Naive thymus-derived CD4-positive, alpha-beta T cell (primary cell): ENCODE measurements at regions not wholly inside any gene's neighbourhood (a gene's known extent, or its start where the extent isn't known, plus 50 kb on each side); places are given as distances from the start of the nearest gene placed in this dataset.

Source experiments
- ATAC-seq: fragments of 150-1000 bp; cut with Tn5 transposase; 2 replicates; pipeline ENCODE4 v1.10.0; 2021; ENCODE audit warnings: mild to moderate bottlenecking, moderate library complexity
- CTCF ChIA-PET: fragments of 350-600 bp; sonication (Branson Sonifier 250); formaldehyde crosslinking; loops from one replicate; lab custom pipeline; 2021; ENCODE audit warnings: antibody characterized with exemption; lab: Charles Lee
- POLR2A ChIA-PET: fragments of 350-600 bp; sonication (Branson Sonifier 250); formaldehyde crosslinking; loops from one replicate; lab custom pipeline; 2021; ENCODE audit warnings: antibody characterized with exemption, inconsistent platforms; lab: Charles Lee
- DNase-seq, 9 donors: peaks; one replicate each; pipeline versions ENCODE4 v3.0.0 to v3.0.0-alpha.2; 2020 to 2022; ENCODE audit warnings: mixed read lengths in 1 of 9
- H3K27ac ChIP-seq: one replicate; pipeline ENCODE4 v1.7.0; 2013; ENCODE audit warnings: mild to moderate bottlenecking, low read depth, low read length, moderate library complexity
- H3K27me3 ChIP-seq, 2 donors: one replicate each; pipeline ENCODE4 v1.7.0; 2013; ENCODE audit warnings: low read length in 2 of 2, mild to moderate bottlenecking in 2 of 2, moderate library complexity in 2 of 2; ENCODE audit not compliant: control insufficient read depth in 2 of 2, insufficient read depth in 2 of 2
- H3K36me3 ChIP-seq, 3 experiments: 1 replicate in 2 of 3; 2 replicates in 1 of 3; pipeline ENCODE4 v1.7.0; 2013; ENCODE audit warnings: low read length in 3 of 3, mild to moderate bottlenecking in 3 of 3, moderate library complexity in 1 of 3; ENCODE audit not compliant: insufficient read depth in 3 of 3, control insufficient read depth in 2 of 3
- H3K4me1 ChIP-seq, 2 donors: one replicate each; pipeline ENCODE4 v1.7.0; 2013; ENCODE audit warnings: low read length in 2 of 2, mild to moderate bottlenecking in 2 of 2, moderate library complexity in 1 of 2; ENCODE audit not compliant: control insufficient read depth in 2 of 2, insufficient read depth in 2 of 2
- H3K4me3 ChIP-seq: 2 replicates; pipeline ENCODE4 v1.7.0; 2013; ENCODE audit warnings: mild to moderate bottlenecking, low read length
- H3K9me3 ChIP-seq, 3 experiments: 1 replicate in 2 of 3; 2 replicates in 1 of 3; pipeline ENCODE4 v1.7.0; 2013; ENCODE audit warnings: low read length in 3 of 3; ENCODE audit not compliant: control insufficient read depth in 2 of 3
- H3K27ac Mint-ChIP-seq, 9 donors: one replicate each; pipeline ENCODE4 v1.8.0; 2020 to 2022; ENCODE audit warnings: mixed read lengths in 9 of 9, mild to moderate bottlenecking in 8 of 9, moderate library complexity in 5 of 9, inconsistent platforms in 2 of 9
- H3K27me3 Mint-ChIP-seq, 5 donors: one replicate each; pipeline ENCODE4 v1.8.0; 2021 to 2022; ENCODE audit warnings: mixed read lengths in 5 of 5, mild to moderate bottlenecking in 1 of 5
- H3K36me3 Mint-ChIP-seq, 5 donors: one replicate each; pipeline ENCODE4 v1.8.0; 2020 to 2022; ENCODE audit warnings: mixed read lengths in 5 of 5, mild to moderate bottlenecking in 3 of 5, inconsistent platforms in 1 of 5
- H3K4me1 Mint-ChIP-seq, 7 donors: one replicate each; pipeline ENCODE4 v1.8.0; 2020 to 2022; ENCODE audit warnings: mixed read lengths in 7 of 7, mild to moderate bottlenecking in 3 of 7, inconsistent platforms in 1 of 7
- H3K4me3 Mint-ChIP-seq, 10 donors: one replicate each; pipeline ENCODE4 v1.8.0; 2020 to 2022; ENCODE audit warnings: mild to moderate bottlenecking in 10 of 10, mixed read lengths in 10 of 10, moderate library complexity in 6 of 10, inconsistent platforms in 2 of 10
- H3K9me3 Mint-ChIP-seq, 11 donors: one replicate each; pipeline ENCODE4 v1.8.0; 2020 to 2022; ENCODE audit warnings: mixed read lengths in 11 of 11, mild to moderate bottlenecking in 4 of 11, inconsistent platforms in 1 of 11, moderate library complexity in 1 of 11
- intact Hi-C, 2 donors: fragments of 100-400 bp; cut with micrococcal nuclease; formaldehyde crosslinking; loops; one replicate each; pipeline ENCODE4 v1.15.1; 2023

DNA sequence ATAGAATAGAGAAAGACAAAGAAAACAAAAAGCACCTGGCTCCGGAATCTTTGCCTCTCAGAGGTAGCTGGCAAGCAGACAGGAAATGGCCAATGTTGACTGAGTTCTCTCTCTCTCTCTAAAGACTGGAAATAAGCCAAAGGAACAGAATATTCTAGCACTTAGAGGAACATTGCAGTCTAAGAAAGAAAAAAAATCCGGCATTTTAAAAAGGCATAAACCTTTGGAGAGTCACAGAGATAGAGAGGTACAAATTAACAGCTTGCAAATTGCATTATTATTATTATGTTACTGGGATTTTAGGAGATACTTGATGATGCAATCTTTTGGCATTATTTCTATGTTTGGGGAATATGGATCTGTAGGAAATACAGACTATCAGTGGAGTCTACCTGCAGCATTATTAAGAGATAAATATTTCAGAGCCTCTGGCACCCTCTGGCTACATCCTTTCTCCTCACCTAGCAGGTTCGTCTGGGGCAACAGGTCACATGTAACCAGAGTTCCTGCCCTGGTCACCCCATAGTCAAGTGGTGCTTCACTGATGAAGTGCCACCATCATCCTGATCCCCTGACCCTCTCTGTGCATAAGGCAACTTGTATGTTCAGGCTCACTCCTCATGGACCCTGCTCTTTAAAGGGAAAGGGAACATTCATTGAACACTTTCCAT, 318.9 kb upstream of the ACVR2A start:
- Histone ChIP-seq H3K36me3 (no peaks in the 10 kb centered on the region), H3K4me3 (no peak overlapping the region), H3K27ac (no peak overlapping the region), H3K4me1 (peaks cover 0 to 8% of the 10 kb centered on the region in 2 donors), H3K27me3 (no peaks in the 10 kb centered on the region), H3K9me3 (no peaks in the 10 kb centered on the region)
- peak in 5 of 9 donors; percentile 5 to 31 (median 14) for DNase-seq
- Mint-ChIP-seq H3K36me3 (peaks cover 0 to 8% (median 0%) of the 10 kb centered on the region in 5 donors), H3K4me3 (peak overlapping the region in 7 of 10 donors; percentile 7 to 75 (median 30)), H3K27me3 (peaks cover 0 to 4% (median 0%) of the 10 kb centered on the region in 5 donors), H3K27ac (peak overlapping the region in 4 of 9 donors; percentile 8 to 62 (median 44)), H3K4me1 (peaks cover 9 to 39% (median 26%) of the 10 kb centered on the region in 7 donors), H3K9me3 (peaks cover 0 to 11% (median 2%) of the 10 kb centered on the region in 11 donors)
- ChIA-PET POLR2A (no interaction called here), CTCF (no interaction called here)
- intact Hi-C loops, result no loop called here
- ATAC-seq, result no peak

GRCh38 chr2:147524912-147525311, 319.9 kb upstream of the ACVR2A start:
- no peak for DNase-seq
- Histone ChIP-seq H3K27me3 (no peaks in the 10 kb centered on the region), H3K4me3 (no peak overlapping the region), H3K36me3 (no peaks in the 10 kb centered on the region), H3K9me3 (no peaks in the 10 kb centered on the region), H3K27ac (no peak overlapping the region), H3K4me1 (peaks cover 0 to 8% of the 10 kb centered on the region in 2 donors)
- Mint-ChIP-seq H3K9me3 (peaks cover 0 to 11% (median 3%) of the 10 kb centered on the region in 11 donors), H3K27ac (peak overlapping the region in 4 of 9 donors; percentile 3 to 62 (median 20)), H3K36me3 (peaks cover 0 to 8% (median 0%) of the 10 kb centered on the region in 5 donors), H3K4me1 (peaks cover 9 to 45% (median 26%) of the 10 kb centered on the region in 7 donors), H3K4me3 (no peak overlapping the region), H3K27me3 (peaks cover 0 to 4% (median 0%) of the 10 kb centered on the region in 5 donors)
- CTCF ChIA-PET, result no interaction called here
- POLR2A ChIA-PET, result no interaction called here
- no peak for ATAC-seq
- intact Hi-C loops, result no loop called here

GRCh38 chr2:147523415-147523814, 321.4 kb upstream of the ACVR2A start:
- peaks cover 0 to 8% of the 10 kb centered on the region in 2 donors for H3K4me1 ChIP-seq
- intact Hi-C loops, result no loop called here
- Mint-ChIP-seq H3K4me1 (peaks cover 9 to 45% (median 26%) of the 10 kb centered on the region in 7 donors), H3K27me3 (peaks cover 0 to 4% (median 0%) of the 10 kb centered on the region in 5 donors), H3K4me3 (no peak overlapping the region), H3K36me3 (peaks cover 0 to 13% (median 0%) of the 10 kb centered on the region in 5 donors), H3K9me3 (peaks cover 0 to 15% (median 3%) of the 10 kb centered on the region in 11 donors), H3K27ac (no peak overlapping the region)
- no peak overlapping the region for H3K27ac ChIP-seq
- H3K4me3 ChIP-seq, result no peak overlapping the region
- DNase-seq (no peak), ATAC-seq (no peak)
- no peaks in the 10 kb centered on the region for H3K27me3 ChIP-seq
- ChIA-PET CTCF (no interaction called here), POLR2A (no interaction called here)
- no peaks in the 10 kb centered on the region for H3K9me3 ChIP-seq
- no peaks in the 10 kb centered on the region for H3K36me3 ChIP-seq

- intact Hi-C loops, result no loop called here
- Mint-ChIP-seq H3K9me3 (peaks cover 0 to 15% (median 3%) of the 10 kb centered on the region in 11 donors), H3K4me3 (no peak overlapping the region), H3K36me3 (peaks cover 0 to 17% (median 0%) of the 10 kb centered on the region in 5 donors), H3K27me3 (peaks cover 0 to 4% (median 0%) of the 10 kb centered on the region in 5 donors), H3K4me1 (peaks cover 9 to 34% (median 24%) of the 10 kb centered on the region in 7 donors), H3K27ac (no peak overlapping the region)
- Histone ChIP-seq H3K4me3 (no peak overlapping the region), H3K4me1 (peaks cover 0 to 8% of the 10 kb centered on the region in 2 donors), H3K36me3 (no peaks in the 10 kb centered on the region), H3K27me3 (no peaks in the 10 kb centered on the region), H3K9me3 (no peaks in the 10 kb centered on the region), H3K27ac (no peak overlapping the region)
- ChIA-PET CTCF (no interaction called here), POLR2A (no interaction called here)
- ATAC-seq (no peak), DNase-seq (no peak)
Measured at GRCh38 chr2:147521936-147522335, 322.9 kb upstream of the ACVR2A start.

DNA sequence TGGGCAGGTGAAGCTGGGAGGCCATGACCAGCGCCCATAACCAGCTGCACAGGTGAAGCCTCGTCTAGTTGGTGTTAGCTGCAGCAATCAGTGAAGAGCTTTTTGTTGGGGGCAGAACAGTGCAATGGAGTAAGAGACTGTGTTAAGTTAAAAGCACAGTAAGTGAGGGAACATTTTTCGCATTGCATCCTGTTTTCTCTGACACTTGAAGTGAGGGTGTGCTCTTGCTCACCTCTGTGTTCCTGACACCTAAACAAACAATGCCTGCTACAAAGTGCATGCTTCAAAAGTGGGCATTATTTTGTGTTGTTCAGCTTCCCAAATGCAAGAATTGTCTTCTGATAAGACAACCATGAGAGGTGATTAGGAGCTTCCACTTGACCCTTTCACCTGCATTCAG, 324.0 kb upstream of the ACVR2A start:
- no peaks in the 10 kb centered on the region for H3K27me3 ChIP-seq
- intact Hi-C loops, result no loop called here
- no peak overlapping the region for H3K27ac Mint-ChIP-seq
- POLR2A ChIA-PET, result no interaction called here
- no peak overlapping the region for H3K4me3 ChIP-seq
- peaks cover 0 to under 1% of the 10 kb centered on the region in 2 donors for H3K4me1 ChIP-seq
- no peaks in the 10 kb centered on the region for H3K36me3 ChIP-seq
- H3K27ac ChIP-seq, result no peak overlapping the region
- no peak overlapping the region for H3K4me3 Mint-ChIP-seq
- H3K9me3 ChIP-seq, result no peaks in the 10 kb centered on the region
- CTCF ChIA-PET, result no interaction called here
- ATAC-seq (no peak), DNase-seq (no peak)
- H3K9me3 Mint-ChIP-seq, result peaks cover 0 to 17% (median 3%) of the 10 kb centered on the region in 11 donors
- H3K4me1 Mint-ChIP-seq, result peaks cover 2 to 25% (median 14%) of the 10 kb centered on the region in 7 donors
- H3K27me3 Mint-ChIP-seq, result peaks cover 0 to 4% (median 0%) of the 10 kb centered on the region in 5 donors
- H3K36me3 Mint-ChIP-seq, result peaks cover 0 to 19% (median 0%) of the 10 kb centered on the region in 5 donors

DNA sequence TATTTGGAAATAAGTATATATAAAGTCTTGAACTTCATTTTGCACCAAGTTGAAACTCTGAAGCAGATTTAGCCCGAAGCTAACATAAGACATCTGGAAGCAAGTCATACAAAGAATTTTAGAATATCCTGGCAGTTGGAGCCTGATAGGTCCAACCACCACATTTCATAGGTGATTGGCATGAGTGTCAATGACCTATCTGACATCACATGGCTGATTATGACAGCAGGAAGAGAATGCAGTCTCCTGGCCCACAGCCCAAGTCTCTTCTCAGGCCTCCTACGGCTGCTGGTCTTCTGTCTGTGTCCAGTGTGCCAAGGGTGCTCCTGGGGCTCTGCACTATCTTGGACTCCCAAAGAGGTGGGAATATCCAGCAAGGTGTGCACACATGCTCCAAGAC, 325.7 kb upstream of the ACVR2A start:
- no peaks in the 10 kb centered on the region for H3K36me3 ChIP-seq

More for the DNA sequence above, 325.7 kb upstream of the ACVR2A start:
- Histone ChIP-seq H3K27ac (no peak overlapping the region), H3K4me1 (no peaks in the 10 kb centered on the region), H3K4me3 (no peak overlapping the region), H3K27me3 (no peaks in the 10 kb centered on the region), H3K9me3 (no peaks in the 10 kb centered on the region)
- ATAC-seq (no peak), DNase-seq (no peak)
- no peak overlapping the region for H3K27ac Mint-ChIP-seq
- ChIA-PET POLR2A (no interaction called here), CTCF (no interaction called here)
- peaks cover 0 to 3% (median 0%) of the 10 kb centered on the region in 5 donors for H3K27me3 Mint-ChIP-seq
- H3K4me1 Mint-ChIP-seq, result peaks cover 0 to 14% (median 5%) of the 10 kb centered on the region in 7 donors
- no peak overlapping the region for H3K4me3 Mint-ChIP-seq
- peaks cover 0 to 10% (median 3%) of the 10 kb centered on the region in 11 donors for H3K9me3 Mint-ChIP-seq
- H3K36me3 Mint-ChIP-seq, result peaks cover 0 to 19% (median 0%) of the 10 kb centered on the region in 5 donors
- intact Hi-C loops, result no loop called here
